K562 (cell line): ENCODE measurements at regions not wholly inside any gene's neighbourhood (a gene's known extent, or its start where the extent isn't known, plus 50 kb on each side); places are given as distances from the start of the nearest gene placed in this dataset.

Experiments
- ATF1 ChIP-seq, 2 experiments: fragments of 450-650 bp in 1 of 2; IDR thresholded peaks; 2 replicates each; pipeline ENCODE4 v1.6.1; 2016; ENCODE audit warnings: missing compliant biosample characterization in 1 of 2, missing genetic modification characterization in 1 of 2
- BACH1 ChIP-seq: fragments of 200-800 bp; sonication (Bioruptor generic); IDR thresholded peaks from 2 replicates; pipeline ENCODE4 v1.6.1; 2016; ENCODE audit warnings: missing genetic modification characterization, missing compliant biosample characterization
- CREM ChIP-seq: IDR thresholded peaks from 2 replicates; pipeline ENCODE4 v1.6.1; 2014; ENCODE audit warnings: antibody characterized with exemption, low read depth
- CTBP1 ChIP-seq: fragments of 450-650 bp; IDR thresholded peaks from 2 replicates; pipeline ENCODE4 v1.6.1; 2016; ENCODE audit warnings: borderline replicate concordance
- GTF2A2 ChIP-seq: IDR thresholded peaks from 2 replicates; pipeline ENCODE4 v1.6.1; 2016; ENCODE audit warnings: mild to moderate bottlenecking, missing genetic modification characterization, missing compliant biosample characterization
- HIVEP1 ChIP-seq: fragments of 250-450 bp; sonication (Bioruptor Pico); IDR thresholded peaks from 2 replicates; pipeline ENCODE4 v1.4.0; 2020; ENCODE audit warnings: mild to moderate bottlenecking
- KDM1A ChIP-seq, 2 experiments: fragments of 450-650 bp; IDR thresholded peaks; 2 replicates each; pipeline ENCODE4 v1.6.1; 2016; ENCODE audit warnings: mild to moderate bottlenecking in 2 of 2
- RB1 ChIP-seq: fragments of 450-650 bp; IDR thresholded peaks from 2 replicates; pipeline ENCODE4 v1.6.1; 2017; ENCODE audit warnings: low read depth, mild to moderate bottlenecking
- SRF ChIP-seq, 2 experiments: fragments of 250-450, 450-650 bp in 1 of 2; sonication (Bioruptor Pico) in 1 of 2; sonication (generic) in 1 of 2; formaldehyde crosslinking; IDR thresholded peaks; 2 replicates each; pipeline versions ENCODE4 v1.5.0 to v1.5.1; 2020 to 2022; ENCODE audit warnings: mild to moderate bottlenecking in 1 of 2, missing genetic modification reagents in 1 of 2
- STAT5B ChIP-seq: fragments of 250-450 bp; sonication (Bioruptor Pico); IDR thresholded peaks from 2 replicates; pipeline ENCODE4 v1.8.0; 2021; ENCODE audit warnings: mild to moderate bottlenecking, inconsistent platforms
- TCFL5 ChIP-seq: fragments of 250-450 bp; sonication (Bioruptor Pico); conservative IDR thresholded peaks from 2 replicates; pipeline ENCODE4 v1.6.1; 2021; ENCODE audit warnings: mild to moderate bottlenecking, moderate library complexity, matching md5 sums
- ZFP1 ChIP-seq: fragments of 450-650 bp; formaldehyde crosslinking; IDR thresholded peaks from 2 replicates; pipeline ENCODE4 v1.4.0; 2020; ENCODE audit warnings: mild to moderate bottlenecking, mixed read lengths
- ZFP36 ChIP-seq: fragments of 150-350 bp; IDR thresholded peaks from 2 replicates; pipeline ENCODE4 v1.6.1; 2018; ENCODE audit warnings: low read length, low read depth; ENCODE audit not compliant: partially characterized antibody
- ZKSCAN8 ChIP-seq: fragments of 200-800 bp; sonication (Bioruptor generic); IDR thresholded peaks from 2 replicates; pipeline ENCODE4 v1.6.1; 2016; ENCODE audit warnings: missing genetic modification characterization, missing compliant biosample characterization
- ZNF764 ChIP-seq: fragments of 250-450 bp; sonication (Bioruptor Pico); IDR thresholded peaks from 2 replicates; pipeline ENCODE4 v1.4.0; 2020; ENCODE audit warnings: low read depth, mild to moderate bottlenecking, moderate library complexity
- ZNF785 ChIP-seq: fragments of 250-450 bp; sonication (Bioruptor Pico); IDR thresholded peaks from 2 replicates; pipeline ENCODE4 v1.4.0; 2020; ENCODE audit warnings: mild to moderate bottlenecking
- TF ChIP-seq, protein P1 (sequence below): sonication (generic); formaldehyde crosslinking; IDR thresholded peaks from 2 replicates; pipeline ENCODE4 v1.8.0; 2023; ENCODE audit warnings: mild to moderate bottlenecking, missing genetic modification reagents
- TF ChIP-seq, protein P2 (sequence below): sonication (generic); formaldehyde crosslinking; IDR thresholded peaks from 2 replicates; pipeline ENCODE4 v1.8.1; 2023; ENCODE audit warnings: missing genetic modification reagents, mild to moderate bottlenecking, borderline replicate concordance
- TF ChIP-seq, protein P3 (sequence below): fragments of 200-800 bp; sonication (Bioruptor generic); IDR thresholded peaks from 2 replicates; pipeline ENCODE4 v1.6.1; 2017; ENCODE audit warnings: missing genetic modification characterization, missing compliant biosample characterization
- TF ChIP-seq, protein P4 (sequence below): fragments of 250-450 bp; sonication (Bioruptor Pico); IDR thresholded peaks from 2 replicates; pipeline ENCODE4 v1.8.0; 2021; ENCODE audit warnings: borderline replicate concordance, mild to moderate bottlenecking, moderate library complexity; ENCODE audit not compliant: poor library complexity, severe bottlenecking

DNA sequence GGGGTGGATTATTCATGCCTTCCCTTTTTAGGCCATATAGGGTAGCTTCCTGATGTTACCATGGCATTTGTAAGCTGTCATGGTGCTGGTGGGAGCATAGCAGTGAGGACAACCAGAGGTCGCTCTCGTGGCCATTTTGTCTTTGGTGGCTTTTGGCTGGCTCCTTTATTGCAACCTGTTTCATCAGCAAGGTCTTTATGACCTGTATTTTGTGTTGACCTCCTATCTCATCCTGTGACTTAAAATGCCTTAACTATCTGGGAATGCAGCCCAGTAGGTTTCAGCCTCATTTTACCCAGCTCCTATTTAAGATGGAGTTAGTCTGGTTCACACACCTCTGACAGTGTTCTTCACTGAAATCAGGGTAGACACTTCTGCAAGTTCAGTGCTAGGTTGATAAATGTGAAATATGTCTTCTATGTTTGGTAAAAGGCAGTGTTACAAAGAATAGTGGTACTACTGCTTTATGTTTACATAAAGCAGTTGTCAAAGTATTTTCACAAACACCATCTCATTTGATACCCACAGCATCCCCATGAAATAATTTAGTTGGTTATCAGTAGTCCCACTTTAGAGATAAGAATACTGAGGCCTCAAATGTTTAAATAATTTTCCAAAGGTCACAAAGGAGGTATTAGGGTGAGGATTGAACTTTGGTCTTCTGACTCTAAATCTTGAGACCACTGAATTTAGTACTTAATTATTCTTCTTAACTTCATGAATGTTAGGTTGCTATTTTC, 77.1 kb upstream of the C4orf54 start (continued):
- TF ChIP-seq, protein P1, sequence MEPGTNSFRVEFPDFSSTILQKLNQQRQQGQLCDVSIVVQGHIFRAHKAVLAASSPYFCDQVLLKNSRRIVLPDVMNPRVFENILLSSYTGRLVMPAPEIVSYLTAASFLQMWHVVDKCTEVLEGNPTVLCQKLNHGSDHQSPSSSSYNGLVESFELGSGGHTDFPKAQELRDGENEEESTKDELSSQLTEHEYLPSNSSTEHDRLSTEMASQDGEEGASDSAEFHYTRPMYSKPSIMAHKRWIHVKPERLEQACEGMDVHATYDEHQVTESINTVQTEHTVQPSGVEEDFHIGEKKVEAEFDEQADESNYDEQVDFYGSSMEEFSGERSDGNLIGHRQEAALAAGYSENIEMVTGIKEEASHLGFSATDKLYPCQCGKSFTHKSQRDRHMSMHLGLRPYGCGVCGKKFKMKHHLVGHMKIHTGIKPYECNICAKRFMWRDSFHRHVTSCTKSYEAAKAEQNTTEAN (CRISPR knock-in tag) = no peak
- no peak for TF ChIP-seq ZNF785 (CRISPR knock-in tag)
- no peak for TF ChIP-seq ATF1 (CRISPR knock-in tag; IDR thresholded peaks at IDR 0.05)
- TF ChIP-seq ATF1 (tag; IDR thresholded peaks at IDR 0.05) = peak; percentile 39; the same call in 1 of the 2 replicates
- peak; percentile 98 for TF ChIP-seq GTF2A2 (tag)
- peak; percentile 93 for TF ChIP-seq HIVEP1 (CRISPR knock-in tag)
- no peak for TF ChIP-seq RB1
- TF ChIP-seq CTBP1 = no peak; the same call in 1 of the 2 replicates
- TF ChIP-seq ZKSCAN8 (CRISPR knock-in tag) = peak; percentile 69; the same call in 1 of the 2 replicates
- TF ChIP-seq, protein P2, sequence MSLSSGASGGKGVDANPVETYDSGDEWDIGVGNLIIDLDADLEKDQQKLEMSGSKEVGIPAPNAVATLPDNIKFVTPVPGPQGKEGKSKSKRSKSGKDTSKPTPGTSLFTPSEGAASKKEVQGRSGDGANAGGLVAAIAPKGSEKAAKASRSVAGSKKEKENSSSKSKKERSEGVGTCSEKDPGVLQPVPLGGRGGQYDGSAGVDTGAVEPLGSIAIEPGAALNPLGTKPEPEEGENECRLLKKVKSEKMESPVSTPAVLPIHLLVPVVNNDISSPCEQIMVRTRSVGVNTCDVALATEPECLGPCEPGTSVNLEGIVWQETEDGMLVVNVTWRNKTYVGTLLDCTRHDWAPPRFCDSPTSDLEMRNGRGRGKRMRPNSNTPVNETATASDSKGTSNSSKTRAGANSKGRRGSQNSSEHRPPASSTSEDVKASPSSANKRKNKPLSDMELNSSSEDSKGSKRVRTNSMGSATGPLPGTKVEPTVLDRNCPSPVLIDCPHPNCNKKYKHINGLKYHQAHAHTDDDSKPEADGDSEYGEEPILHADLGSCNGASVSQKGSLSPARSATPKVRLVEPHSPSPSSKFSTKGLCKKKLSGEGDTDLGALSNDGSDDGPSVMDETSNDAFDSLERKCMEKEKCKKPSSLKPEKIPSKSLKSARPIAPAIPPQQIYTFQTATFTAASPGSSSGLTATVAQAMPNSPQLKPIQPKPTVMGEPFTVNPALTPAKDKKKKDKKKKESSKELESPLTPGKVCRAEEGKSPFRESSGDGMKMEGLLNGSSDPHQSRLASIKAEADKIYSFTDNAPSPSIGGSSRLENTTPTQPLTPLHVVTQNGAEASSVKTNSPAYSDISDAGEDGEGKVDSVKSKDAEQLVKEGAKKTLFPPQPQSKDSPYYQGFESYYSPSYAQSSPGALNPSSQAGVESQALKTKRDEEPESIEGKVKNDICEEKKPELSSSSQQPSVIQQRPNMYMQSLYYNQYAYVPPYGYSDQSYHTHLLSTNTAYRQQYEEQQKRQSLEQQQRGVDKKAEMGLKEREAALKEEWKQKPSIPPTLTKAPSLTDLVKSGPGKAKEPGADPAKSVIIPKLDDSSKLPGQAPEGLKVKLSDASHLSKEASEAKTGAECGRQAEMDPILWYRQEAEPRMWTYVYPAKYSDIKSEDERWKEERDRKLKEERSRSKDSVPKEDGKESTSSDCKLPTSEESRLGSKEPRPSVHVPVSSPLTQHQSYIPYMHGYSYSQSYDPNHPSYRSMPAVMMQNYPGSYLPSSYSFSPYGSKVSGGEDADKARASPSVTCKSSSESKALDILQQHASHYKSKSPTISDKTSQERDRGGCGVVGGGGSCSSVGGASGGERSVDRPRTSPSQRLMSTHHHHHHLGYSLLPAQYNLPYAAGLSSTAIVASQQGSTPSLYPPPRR (CRISPR knock-in tag) = no peak
- no peak for TF ChIP-seq ZFP1 (CRISPR knock-in tag)
- TF ChIP-seq, protein P3, sequence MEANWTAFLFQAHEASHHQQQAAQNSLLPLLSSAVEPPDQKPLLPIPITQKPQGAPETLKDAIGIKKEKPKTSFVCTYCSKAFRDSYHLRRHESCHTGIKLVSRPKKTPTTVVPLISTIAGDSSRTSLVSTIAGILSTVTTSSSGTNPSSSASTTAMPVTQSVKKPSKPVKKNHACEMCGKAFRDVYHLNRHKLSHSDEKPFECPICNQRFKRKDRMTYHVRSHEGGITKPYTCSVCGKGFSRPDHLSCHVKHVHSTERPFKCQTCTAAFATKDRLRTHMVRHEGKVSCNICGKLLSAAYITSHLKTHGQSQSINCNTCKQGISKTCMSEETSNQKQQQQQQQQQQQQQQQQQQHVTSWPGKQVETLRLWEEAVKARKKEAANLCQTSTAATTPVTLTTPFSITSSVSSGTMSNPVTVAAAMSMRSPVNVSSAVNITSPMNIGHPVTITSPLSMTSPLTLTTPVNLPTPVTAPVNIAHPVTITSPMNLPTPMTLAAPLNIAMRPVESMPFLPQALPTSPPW (CRISPR knock-in tag) = no peak
- no peak for TF ChIP-seq ZNF764 (CRISPR knock-in tag)
- no peak for TF ChIP-seq CREM
- TF ChIP-seq SRF (CRISPR knock-in tag; IDR thresholded peaks at IDR 0.05) = peak; percentile 32 to 91; a peak in 2 of 4 replicates
- peak; percentile 95 for TF ChIP-seq BACH1 (tag)
- TF ChIP-seq, protein P4, sequence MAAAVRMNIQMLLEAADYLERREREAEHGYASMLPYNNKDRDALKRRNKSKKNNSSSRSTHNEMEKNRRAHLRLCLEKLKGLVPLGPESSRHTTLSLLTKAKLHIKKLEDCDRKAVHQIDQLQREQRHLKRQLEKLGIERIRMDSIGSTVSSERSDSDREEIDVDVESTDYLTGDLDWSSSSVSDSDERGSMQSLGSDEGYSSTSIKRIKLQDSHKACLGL (CRISPR knock-in tag) = no peak
- TF ChIP-seq ZFP36 = no peak
- TF ChIP-seq KDM1A (IDR thresholded peaks at IDR 0.05) = no peak
- peak; percentile 80; the same call in 1 of the 2 replicates for TF ChIP-seq STAT5B (CRISPR knock-in tag)
- TF ChIP-seq TCFL5 (CRISPR knock-in tag) = 0 out of 2 replicates have a peak, but pooled peaks have one; percentile 65
